Inferior parietal cortex (tissue), 1 donor: ENCODE measurements at regions not wholly inside any gene's neighbourhood (a gene's known extent, or its start where the extent isn't known, plus 50 kb on each side); places are given as distances from the start of the nearest gene placed in this dataset.

Source experiments
- DNase-seq: peaks from one replicate; pipeline ENCODE4 v3.0.0-alpha.2; 2016; ENCODE audit errors: extremely low spot score

DNA sequence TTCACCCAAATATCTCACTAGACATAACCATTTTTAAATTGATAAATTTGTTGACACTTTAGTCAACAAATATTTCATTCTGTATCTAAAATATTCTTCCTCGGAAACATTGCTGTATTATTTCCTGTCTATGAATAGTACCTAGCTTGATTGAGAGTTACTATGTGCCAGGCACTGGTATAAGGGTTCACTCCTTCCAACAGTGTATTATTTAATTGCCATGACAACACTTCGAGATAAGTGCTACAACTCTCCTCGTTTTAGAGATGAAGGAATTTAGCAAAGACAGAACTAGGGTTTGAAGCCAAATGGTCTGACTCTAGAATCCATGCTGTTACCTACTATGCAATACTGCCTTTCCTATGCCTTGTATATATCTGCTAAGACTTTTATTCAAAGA lies 287.2 kb downstream of the YTHDC2 start:
- DNase-seq: no peak

DNA sequence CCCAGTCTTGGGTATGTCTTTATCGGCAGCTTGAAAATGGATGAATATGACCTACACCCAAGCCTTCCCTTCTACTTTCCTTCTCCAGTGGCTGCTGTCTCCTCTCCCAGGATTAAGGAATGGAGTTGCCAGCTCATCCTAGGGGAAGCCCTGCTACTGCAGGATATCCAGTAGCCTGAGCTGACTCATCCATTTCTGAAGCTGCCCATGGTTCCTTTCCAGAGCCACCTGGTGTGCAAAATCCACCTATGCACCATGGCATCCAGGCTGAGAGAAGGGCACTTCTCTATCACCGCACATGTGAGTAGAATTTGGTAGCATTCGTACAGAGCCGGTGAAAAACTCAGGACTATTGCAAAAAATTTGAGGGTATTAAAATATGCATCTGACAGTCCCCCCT lies 290.8 kb downstream of the YTHDC2 start:
- no peak for DNase-seq

DNA sequence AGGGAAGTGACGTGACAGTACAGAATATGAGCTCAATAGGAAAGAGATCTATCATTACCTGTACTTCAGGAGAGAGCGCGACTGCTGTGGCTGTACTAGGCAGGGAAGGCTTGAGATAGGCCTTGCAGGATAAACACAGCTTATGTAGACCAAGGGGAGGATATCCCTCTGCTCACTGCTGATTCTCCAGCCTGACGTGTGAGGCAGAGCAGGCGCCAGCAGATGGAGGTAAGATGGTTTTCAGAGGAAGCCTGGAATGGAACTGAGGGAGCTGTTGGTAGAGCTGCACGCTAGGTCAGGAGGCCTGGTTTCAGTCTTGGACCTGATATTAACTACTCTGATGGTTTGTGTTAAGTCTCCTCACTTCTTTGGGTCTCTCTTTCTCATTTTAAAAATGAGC lies 291.4 kb downstream of the YTHDC2 start:
- DNase-seq: no peak

DNA sequence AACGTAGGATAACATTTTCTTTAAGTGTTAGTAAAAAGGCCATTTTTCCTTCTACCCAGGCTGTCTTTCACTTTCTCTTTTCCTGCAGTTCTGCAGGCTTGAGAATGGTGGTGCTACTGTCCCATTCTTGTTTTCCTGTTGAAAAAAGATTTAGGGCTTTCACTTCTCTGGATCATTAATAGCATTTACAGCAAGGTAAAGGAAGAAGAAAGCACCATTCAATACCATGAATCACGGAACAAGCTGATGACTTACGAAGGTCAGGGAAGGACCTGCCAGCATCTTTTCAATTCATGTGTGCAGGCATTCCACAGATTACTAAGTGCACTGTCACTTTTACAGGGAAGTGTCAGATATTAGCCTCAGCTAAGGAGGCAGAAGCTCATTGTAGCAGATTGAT lies 292.8 kb downstream of the YTHDC2 start:
- peak; percentile 30 for DNase-seq

DNA sequence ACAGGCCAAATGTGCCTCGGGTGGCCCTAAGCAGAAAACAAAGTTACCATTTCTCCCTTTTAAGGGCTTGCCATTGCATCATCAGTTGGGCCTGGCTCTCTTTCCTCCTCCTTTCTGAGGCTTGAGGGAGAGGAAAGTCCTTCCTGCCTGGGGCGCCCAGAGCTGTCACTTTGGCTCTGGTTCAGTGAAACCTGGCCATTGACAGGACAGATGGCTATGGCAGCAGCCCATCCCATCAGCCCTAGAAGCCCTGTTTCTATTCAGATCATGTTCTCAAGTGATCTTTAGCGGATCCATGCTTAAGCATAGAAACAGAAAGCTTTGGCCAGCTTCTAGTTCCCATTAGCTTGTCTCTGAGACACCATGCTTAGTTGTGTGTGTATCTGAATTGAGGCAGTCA lies 293.4 kb downstream of the YTHDC2 start:
- peak; percentile 9 for DNase-seq

DNA sequence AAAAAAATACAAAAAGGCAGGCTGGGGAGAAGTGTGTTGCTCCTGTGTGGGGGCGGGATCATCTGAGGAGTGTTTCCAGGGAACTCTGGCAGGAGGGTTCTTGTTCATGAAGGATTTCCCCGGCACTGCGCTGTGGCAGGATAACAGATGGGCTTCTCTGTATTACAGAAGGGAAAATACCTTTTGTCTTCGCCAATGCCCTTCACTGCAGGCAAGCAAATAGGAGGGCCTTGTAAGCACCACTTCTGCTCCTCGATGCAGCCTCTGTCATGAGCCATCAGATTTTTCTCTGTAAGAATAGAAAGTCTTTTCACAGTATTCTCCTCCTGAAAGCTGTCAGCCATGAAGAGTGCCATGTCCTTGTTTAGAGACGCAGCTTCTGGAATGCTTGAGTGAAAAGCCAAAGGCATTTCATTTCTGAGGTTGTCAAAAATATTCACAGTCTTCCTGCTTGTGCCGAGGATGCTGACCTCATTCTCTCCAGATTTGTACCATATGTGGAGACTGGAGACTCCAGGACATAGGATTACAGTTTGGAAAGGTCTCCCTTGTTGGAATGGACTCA lies 294.0 kb downstream of the YTHDC2 start:
- peak; percentile 37 for DNase-seq

DNA sequence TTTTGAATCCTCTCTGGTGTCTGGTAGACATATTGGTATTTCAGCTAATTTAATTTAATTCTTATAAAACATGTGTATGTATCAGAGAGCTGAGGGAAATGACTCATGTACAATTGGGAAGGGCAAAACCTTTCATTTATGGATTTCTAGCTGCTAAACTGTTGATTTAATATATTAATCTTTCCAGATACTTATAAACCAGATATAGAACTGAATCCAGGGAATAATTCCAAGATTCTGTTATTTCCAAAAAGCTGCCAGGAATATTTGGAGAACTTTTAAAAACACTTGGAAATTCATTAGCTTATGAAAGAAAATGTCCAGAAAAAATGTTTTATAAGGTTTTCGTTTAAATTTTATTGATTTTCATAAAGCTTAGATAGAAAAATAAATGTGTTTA lies 295.5 kb downstream of the YTHDC2 start:
- DNase-seq: no peak

DNA sequence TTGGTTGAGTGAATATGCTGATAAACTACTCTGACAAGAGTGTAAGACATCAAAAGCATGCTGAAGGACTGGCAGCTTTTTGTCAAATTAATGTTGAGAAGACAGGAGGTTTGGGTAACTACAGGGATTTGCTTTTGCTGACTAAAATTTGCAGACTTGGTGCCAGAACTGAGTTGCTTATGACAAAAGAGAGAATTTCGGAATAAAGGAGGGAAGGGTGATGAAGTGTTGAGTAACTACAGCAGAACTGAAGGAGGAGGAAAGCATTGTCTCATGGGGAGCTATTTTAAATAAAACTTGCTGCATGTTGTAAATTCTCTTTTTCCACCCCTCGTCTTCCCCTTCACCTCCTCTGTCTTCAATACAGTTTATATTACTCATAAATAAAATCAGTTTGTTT lies 296.1 kb downstream of the YTHDC2 start:
- no peak for DNase-seq

DNA sequence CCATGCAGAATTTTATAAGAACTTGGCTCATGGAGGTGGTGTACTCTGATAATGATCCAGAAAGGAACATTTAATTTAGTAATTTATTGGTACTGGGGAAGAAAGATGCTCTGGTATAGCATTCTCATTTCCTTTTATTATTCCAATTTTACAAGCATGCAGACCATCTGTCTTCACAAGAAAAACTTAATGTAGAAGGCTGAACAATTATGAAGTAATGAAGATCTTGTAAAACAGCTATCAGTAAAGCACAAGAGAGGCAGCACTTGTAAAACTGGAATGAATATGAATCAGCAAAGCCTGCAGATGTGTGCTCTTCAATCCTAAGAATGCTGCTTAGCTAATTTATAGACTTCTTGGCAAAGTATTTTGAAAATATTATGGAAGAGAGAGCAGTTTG lies 300.0 kb downstream of the YTHDC2 start:
- no peak for DNase-seq

DNA sequence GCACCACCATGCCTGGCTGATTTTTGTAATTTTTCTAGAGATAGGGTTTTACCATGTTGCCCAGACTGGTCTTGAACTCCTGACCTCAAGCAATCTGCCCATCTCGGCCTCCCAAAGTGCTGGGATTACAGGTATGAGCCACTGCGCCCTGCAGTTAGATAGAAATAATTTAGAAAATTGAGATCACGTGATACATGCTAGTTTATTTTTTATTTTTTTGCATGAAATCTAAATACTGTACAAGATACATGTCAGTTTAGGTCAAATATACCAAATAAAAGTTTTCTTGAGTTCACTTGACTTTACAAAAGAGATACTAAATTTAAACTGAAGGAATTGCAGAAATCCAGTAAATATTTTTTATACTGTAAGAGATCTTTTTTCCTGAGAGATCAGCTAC lies 304.2 kb downstream of the YTHDC2 start:
- no peak for DNase-seq

DNA sequence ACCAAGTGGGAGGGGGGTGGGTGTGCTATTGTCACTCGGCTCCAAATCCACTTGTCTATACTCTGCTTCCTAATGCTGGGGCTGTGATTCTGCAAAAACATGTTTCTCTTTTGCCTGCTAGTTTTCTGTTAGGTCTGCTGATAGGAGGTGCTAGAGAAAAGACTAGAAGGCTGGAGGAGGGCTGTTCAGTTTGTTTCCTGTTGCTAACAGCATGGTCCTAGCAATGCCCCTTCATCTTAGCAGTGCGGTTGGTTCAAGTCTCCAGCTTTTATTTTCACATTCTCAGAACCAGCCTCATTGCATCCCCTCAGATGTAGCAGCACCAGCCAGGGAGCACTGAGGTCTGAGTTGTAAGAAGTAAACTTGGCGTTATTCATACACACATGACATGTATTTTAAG lies 310.2 kb downstream of the YTHDC2 start:
- no peak for DNase-seq

DNA sequence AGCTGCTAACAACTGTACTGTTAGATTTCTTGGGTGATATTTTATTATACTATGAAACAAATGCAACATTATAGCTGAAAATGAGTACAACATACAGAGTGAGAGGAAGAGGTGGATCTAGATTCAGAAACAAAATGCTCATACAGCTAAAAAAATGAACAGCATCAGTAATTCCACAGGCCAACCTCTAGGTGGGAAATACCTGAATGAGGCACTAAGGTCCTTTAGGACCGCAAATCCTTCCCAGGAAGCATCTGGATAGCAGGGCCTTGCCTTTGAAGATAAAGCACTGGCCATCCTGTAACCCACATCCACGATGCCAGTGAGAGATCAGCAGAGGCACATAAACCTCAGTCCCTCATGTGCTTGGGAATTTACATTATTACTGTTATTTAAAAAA lies 310.8 kb downstream of the YTHDC2 start:
- DNase-seq: no peak

DNA sequence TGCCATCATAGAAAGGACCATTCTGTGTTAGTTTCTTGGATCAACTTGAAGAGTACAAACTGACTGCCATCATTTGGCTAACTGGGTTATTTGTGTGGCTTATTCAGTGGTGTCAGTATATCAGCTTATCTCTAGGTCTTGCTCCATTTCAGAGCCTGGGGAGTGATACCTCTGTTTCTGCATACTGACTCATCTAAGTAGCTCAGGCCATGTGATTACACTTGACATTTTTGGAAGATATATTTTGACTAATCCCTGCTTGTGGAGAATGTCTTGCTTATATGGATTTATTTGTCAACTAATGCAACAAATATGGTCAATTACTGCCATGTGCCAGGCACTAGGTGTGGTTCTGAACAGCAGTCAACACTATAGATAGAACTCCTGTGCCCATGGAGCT lies 311.7 kb downstream of the YTHDC2 start:
- no peak for DNase-seq

DNA sequence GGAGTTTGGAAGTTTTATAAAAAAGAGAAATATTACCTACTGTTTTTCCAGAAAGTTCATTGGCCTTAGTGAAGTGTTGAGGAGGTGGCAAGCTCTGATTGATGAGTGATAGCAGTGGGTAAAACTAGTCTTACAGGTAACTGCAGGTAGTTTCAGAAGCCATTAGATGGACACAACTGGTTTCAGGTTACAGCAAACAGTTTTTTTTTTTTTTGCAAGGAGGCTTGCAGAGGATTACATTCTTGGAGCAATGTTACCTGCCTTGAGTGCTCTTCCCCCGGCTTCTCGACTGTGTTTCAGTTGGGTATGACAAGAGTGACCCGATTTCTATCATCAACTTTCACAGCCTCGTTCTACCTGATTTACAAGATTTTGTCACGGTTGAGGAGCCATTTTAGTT lies 333.4 kb downstream of the YTHDC2 start:
- no peak for DNase-seq

DNA sequence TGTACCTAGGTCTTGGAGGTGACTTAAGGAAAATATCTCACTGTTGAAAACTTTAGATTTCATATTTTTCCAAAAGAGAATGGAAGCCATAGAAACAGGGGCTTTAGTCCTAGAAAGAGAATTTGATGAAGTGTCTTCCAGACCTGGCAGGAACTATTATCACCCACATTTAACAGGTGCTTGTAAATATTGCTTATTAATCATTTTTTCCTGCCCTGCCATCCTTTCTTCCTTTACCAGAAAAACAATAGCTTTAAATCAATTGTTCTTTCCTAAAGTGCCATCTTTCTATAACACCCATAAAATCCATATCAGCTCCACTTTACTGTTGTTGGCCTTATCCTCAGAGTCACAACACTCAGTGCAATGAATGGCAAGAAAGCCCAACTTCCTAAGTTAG lies 350.9 kb downstream of the YTHDC2 start:
- DNase-seq: no peak

DNA sequence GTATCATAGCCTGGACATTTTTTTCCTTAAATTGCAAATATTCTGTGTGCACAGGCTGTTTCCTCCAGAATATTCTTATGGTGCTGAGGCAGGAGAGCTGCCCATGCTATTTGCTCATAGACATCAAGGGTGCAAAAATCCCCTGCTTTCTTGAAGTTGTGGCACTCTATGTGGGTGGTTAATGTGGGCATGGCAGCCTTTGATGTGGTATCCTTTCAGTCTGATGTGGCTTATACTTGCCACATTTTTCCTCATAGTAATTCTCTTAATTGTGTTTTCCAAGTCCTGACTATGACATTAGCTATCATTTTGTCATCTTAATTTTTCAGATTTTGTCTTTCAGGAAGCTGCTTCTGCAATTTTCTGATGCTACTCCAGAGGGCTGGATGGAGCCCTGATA lies 353.3 kb downstream of the YTHDC2 start:
- no peak for DNase-seq

DNA sequence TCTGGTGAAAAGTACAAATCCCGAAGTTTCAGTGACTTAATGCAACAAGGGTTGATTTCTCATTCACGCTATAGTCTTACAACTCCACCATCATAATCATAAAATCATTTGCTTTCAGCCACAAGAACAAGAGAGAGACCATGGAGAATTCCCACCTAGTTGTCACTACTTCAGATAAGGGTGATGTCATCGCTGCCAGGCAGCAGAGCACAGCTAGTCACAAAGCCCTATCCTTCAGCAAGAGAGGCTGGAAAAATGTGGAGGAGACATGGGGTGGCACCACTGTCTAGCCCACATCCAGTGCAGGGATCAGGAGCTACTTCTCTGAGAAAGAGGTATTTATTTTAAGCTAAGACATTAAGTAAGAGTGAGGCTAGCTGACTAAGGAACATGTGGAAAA lies 356.1 kb downstream of the YTHDC2 start:
- DNase-seq: no peak

DNA sequence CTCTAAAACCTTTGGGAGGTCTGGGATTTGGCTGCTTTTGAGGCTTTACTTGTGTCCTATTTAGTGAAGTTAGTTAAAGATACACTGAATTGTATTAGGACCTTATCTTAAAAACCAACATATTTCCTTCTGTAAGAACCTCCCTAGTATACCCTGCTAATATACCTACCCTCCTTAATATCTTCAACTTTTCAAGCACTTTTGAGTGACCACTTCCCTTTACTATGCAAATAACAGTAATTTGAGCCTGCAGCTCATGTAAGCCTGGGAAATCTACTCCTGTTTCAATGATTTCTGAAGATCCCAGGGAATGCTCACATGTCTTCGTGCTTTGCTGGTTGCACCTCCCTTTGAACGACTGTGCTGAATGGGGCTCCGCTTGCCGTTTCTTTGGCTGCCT lies 358.5 kb downstream of the YTHDC2 start:
- no peak for DNase-seq

DNA sequence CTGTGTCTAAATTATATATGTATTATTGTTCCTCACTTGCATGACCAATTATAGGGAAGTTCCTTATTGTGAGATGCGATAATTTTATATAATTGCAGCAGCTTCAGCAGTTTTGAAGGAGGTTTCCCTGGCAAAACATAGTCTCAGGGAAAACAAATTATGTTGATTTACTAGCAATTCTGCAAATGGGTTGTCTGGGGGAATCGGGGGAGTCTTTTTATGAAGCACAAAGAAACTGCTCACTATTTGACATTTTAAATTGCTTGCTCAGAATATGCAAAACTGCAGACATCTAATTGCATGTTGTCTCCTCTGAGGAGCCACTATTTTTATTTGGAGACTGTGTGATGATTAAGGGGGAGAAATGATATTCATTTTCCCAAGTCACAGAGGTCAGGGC lies 361.6 kb downstream of the YTHDC2 start:
- no peak for DNase-seq

DNA sequence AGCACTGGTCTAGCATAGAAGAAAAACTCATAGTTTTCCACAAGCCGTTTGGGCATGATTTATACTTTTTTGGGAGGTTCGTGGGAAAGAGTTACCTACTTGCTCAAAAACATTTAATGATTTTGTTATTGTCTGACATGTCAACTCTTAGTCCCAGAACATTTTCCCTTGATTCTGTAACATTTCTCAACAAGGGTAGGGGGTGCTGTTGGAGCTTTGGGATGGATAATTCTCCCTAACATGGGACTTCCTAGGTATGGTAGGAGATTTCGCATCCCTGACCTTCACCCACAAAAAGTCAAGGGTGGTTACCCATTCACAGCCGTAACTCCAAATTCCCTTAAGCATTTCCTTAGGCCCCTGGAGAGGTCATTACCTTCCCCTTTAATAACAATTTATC lies 378.0 kb downstream of the YTHDC2 start:
- DNase-seq: no peak

DNA sequence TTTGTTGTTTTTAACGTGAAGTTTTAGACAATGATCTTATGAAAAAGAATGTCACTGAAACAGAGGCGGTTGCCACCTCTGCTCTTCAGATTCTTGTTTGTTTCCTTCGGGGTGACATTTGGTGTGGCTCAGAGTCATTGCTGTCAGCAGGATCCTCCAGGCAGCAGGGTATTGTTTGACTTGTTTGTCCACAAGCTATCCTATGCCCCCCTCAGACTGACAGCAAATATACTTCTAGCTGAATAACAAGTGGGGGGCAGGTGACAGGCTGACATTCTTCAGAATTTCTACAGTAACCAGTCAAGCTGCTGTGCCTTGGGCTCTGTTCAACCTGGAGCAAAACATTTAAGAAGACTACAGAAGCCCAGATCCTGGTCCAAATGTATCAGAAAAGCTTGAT lies 383.3 kb downstream of the YTHDC2 start:
- DNase-seq: no peak

DNA sequence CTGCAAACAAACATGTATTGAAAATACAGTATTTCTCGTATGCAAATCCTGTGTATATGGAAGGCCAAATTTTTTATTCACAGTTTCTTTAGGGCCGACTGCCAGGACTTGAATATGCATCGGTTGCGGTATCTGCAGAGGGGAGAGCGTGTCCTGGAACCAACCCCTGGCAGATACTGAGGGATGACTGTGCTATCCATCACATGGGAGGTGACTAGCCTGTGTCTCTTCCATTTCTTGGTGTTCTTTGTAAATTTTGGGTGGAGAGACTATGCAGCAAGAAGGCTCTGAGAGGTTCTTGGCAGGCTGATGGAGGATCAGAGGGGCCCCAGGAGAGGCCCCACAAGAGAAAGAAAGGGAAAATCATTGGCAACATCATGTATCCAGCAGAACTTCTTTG lies 384.3 kb downstream of the YTHDC2 start:
- DNase-seq: no peak

DNA sequence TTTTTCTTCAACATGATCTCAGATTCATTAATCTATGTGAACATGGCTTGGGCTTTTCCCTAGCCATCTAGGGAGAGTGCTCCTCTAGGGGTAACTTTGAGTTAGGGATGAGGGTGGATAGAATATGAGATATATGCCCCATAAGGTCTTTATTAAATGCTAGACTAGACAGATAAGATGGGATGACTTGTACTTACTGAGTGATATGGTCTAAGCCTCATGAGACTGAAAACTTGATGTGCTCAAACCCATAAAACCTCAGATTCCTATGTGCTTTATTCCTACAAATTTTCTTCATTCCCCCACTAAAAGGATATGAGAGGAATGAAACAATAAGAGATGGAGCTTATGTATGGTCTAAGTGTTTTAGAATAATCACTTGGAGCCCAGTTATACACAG lies 386.6 kb downstream of the YTHDC2 start:
- no peak for DNase-seq

DNA sequence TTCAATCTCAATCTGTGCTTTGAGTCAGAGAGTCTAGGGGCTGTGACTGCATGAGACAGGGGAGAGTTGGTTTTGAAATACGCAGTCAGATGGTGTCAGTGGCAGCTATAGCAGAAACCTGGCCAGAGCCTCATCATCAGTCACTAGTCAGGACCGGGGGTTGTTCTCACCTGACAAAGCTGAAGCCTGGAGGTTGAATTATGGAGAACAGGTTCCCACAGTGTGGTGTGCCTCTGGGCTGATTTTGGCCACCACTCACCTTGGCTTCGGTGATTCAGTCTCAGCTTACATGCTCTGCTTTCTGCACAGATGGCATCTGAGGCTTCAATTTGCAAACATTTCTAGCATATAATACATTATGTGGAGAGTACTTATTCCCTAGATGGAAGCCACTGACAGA lies 387.3 kb downstream of the YTHDC2 start:
- no peak for DNase-seq

DNA sequence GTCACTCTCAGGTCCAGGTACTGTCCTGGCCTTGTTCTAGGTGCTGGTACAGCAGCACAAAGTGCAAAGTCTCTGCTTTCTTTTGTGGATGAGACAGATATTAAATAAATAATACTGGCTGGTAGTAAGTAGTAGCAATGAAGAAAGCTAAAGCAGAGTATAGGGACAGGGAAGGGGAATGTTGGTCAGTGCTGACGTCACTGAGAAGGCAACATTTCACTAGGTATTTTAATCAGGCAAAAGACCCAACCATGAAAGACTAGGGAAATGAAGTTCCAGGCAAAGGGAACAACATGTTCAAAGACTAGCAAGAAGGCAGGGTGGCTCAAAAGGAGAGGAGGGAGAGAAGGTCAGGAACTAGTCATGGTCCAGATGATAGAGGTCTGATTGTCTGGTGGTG lies 388.2 kb downstream of the YTHDC2 start:
- DNase-seq: no peak
